Posterior cingulate gyrus (tissue), 11 donors: ENCODE measurements at regions not wholly inside any gene's neighbourhood (a gene's known extent, or its start where the extent isn't known, plus 50 kb on each side); places are given as distances from the start of the nearest gene placed in this dataset.

Source experiments
- DNase-seq, 10 donors: peaks; one replicate each; pipeline versions ENCODE4 v3.0.0 to v3.0.0-alpha.2; 2020 to 2021; ENCODE audit warnings: mixed read lengths in 3 of 10
- intact Hi-C: fragments of 100-400 bp; cut with DNase I; formaldehyde crosslinking; loops from one replicate; pipeline ENCODE4 v1.15.1; 2023

DNA sequence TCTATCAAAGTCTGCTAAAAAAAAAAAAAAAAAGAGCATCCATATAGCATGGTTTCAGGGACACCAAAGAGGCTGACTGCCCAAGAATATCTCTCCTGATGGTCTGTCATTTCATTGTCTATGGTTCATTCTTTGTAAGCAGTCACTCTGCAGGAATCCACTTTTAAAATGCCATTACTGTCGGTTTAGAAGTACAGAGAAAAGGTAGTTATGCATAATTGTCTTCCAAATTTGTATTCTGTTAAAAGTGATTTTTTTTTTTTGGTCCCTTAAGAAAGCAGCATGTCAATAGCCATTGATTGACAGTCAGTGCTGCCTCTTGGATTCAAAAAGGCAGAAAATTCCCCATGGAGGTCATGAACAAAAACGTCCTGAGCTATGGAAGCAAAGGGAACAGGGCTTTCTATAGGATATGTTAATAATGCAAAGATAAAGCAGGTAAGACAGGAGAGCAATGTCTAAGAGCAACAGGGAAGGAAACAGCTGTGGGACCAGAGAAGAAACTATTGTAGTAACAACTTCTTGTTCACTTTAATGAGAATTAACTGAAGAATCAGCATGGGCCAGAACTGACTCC is 245.8 kb downstream of the TMX3 start:
- no peak for DNase-seq
- intact Hi-C loops = no loop called here

DNA sequence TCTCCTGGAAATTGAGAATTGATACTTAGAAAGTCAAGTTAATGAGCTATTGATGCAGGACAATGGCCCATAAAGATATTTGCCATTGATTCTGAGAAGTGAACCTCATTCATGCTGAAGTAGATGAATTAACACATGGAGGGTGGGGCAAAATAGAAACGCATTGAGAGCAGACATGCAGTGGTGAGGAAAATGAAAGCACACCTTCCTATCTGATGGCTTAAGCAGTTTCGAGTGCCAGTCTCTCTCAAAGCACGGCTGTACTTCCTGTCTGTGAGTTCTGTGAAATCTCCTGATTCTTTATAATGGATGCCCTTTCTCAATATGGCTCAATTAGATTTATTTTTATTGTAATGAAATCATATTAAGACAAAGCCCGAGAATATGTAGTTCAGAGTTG is 247.0 kb downstream of the TMX3 start:
- intact Hi-C loops = no loop called here
- DNase-seq = no peak

DNA sequence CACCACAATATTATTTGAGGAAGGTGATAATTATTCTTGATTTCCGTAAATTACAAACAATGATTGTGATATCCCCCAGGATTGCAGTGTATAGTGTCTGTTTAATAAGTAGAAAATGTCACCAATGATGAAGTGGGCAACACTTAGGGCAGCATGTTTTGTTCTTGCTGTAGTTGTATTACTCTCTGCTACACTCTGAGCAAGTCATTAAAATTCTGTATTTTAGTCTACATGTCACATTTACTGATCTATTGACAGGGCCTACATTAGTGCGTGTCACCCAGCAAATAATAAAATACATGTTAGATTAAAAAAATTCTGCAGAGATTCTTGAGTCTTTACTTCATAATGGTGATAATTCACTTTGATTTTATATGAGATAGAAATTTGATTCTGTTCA is 247.6 kb downstream of the TMX3 start:
- intact Hi-C loops = no loop called here
- DNase-seq = no peak

DNA sequence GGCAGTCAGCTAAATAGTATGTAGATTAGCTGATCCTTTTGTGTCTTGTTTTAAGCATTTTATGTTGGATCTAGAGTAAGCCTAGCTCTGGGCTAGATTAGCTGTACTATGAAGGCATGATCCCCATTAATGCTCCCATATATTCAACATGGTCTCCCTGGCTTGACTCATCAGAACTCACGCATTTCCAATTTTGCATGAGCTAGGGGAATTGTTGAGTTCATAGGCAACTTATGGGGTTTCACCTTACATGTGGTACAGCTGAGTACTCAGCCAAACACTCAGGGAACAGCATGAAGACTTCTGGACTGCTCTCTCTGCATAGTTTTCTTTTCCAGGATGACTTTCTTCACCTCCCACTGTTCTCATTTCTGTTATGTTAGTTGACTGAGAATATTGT is 248.2 kb downstream of the TMX3 start:
- DNase-seq = no peak
- intact Hi-C loops = no loop called here

DNA sequence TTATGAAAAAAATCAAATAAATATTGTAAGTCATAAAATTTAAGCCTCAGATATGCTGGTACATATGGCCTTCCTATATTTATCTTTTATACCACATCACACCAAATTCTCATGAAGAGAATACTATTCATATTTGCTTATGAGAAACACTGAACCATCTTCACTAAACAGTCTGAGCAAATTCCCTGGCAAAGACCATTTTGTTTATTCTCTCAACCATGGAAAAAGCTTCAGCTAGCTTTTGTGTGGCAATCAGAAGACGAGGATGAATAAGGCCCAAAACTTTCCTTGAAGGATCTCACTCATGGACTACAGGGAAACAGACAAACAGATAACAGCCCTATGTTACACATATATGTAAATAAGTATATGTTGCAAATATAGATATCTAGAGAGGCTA is 252.1 kb downstream of the TMX3 start:
- no peak for DNase-seq

DNA sequence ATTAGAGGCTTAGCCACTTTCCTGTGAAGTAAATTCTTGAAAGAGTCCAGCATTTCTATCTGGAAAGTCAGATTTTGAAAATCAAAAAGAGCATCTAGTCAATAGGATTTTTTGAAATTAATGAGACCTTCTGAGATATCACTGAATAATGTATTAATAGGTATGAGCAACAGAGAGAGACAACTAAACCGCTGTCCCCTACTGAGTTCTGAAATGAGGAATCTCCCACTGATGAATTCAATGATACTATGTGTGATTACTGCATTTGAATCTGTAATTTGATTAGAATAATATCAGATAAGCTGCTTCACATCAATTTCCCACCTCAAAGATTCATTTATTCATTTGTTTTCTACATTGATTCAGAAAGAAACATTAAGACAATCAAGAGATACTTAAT is 252.8 kb downstream of the TMX3 start:
- no peak for DNase-seq
- intact Hi-C loops = no loop called here

More for the DNA sequence above, 252.1 kb downstream of the TMX3 start:
- intact Hi-C loops = no loop called here

DNA sequence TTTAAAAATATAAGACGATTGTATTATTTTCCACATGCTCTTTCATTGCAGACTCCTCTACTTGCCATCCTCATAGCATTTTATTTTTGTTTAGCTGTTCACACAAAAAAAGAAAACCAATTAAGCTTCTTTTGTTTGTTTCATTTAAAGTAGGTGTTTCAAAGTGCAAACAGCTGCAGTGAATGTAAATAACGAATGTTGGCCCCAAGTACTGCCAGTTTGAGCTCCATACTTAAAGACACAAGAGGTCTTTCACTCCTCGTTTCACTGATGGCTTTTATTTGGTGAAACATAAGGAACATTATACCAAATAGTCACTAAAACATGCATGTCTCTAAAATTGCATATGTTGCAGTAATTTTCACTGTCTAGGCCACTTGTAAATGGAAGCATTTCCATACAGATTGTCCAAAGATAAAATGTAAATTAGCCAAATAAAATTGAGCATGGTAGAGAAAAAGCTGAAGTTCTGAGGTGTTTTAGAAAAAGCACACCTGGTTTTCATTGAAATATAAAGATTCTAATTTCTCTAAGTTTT is 253.4 kb downstream of the TMX3 start:
- no peak for DNase-seq
- intact Hi-C loops = no loop called here

DNA sequence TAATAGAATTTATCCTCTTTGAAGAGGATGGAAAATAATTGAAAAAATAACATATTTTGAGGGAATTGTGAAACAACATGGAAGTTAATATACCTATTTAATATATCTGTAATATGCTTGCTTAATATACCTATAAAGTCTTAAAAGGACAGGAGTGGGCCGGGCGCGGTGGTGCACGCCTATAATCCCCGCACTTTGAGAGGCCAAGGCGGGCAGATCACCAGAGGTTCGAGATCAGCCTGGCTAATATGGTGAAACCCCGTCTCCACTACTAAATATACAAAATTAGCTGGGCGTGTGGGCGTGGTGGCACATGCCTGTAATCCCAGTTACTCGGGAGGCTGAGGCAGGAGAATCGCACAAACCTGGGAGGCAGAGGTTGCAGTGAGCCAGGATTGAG is 254.9 kb downstream of the TMX3 start:
- peak in 2 of 10 donors; percentile 51 to 54 for DNase-seq
- intact Hi-C loops = no loop called here

DNA sequence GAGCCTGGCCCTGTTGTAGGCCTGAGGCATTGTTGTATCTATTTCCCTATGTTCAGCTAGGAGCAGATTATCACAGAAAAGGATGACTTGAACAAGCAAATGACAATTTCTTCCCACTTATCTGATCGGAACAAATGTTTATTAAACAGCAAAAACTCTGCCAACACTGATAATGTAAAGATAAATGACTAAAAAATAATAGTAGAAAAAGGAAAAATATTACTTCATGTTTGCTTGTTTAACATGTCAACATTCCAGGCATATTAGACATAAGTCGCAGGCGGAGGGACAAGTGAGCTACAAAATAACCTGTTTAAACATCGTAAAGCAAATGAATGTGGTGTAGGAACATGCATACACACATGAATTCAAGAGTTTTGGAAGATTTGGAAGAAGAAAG is 257.9 kb downstream of the TMX3 start:
- intact Hi-C loops = no loop called here

DNA sequence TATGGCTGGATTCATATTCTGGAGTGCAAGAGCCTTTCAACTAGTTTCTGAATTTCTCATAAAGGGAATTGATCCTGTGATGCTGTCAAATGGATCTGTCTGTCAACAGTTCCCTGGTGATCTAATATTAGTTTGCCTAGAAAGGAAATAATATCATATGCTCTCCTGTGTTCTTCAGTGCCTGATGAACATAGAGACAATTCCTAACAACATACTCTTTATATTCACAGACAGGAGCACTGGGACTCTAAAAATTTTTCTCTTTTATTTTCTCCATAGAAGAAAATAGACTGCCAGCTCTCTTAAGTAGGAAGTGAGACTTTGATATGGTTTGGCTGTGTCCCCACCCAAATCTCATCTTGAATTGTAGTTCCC is 259.7 kb downstream of the TMX3 start:
- intact Hi-C loops = no loop called here
- no peak for DNase-seq

More for the DNA sequence above, 257.9 kb downstream of the TMX3 start:
- DNase-seq = no peak

DNA sequence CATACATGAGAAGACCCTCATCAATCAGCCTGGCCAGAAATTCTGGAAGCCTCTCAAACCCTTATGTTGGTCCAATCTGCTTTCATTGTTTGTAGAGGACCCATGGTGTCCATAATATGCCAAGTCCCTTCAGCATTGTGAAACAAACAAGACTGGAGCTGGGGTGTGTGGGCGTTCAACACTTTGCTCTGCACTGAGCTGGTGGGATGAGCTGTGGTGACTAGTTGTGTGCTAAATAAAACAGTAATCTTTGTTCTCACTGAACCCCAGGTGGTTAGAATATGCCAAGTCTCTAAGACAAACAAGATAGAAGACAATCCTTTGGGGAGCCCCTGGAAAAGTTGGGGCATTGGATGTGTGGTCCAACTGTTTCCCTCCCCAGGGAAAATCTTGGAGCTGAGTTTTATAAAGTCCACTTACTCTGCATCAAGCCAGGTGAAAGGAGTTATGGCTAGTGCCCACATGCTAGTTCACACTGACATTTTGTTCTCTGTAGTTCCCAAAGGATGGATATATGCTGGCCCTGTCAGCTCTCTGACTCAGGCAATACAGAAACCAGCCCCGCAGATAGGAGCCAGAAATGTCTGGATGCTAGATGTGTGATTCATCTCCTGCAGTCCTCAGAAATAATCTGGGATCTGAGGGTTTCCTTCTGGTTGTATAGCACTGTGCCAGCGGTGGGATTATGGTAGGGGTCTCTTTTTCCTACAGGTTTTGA is 260.2 kb downstream of the TMX3 start:
- DNase-seq = peak in 4 of 10 donors; percentile 13 to 77 (median 40)
- intact Hi-C loops = no loop called here

DNA sequence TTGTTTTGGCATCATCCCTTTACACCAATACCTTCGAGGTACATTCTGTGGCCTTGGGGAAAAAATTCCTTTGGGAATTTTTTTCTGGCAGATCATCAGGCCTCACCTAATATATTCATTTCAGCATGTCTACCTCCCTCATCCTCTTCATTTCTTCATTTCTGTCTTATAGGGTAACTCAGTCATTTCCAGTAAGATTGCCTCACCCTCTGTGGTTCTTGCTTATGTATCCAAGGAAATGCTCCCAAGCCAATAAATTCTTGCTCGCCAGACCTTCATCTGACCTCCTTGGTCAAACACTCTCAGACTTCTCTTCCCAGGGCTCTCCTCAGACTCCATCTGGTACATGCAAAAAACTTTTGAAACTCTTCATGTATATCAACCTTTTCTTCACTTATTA is 265.6 kb downstream of the TMX3 start:
- intact Hi-C loops = no loop called here
- no peak for DNase-seq

DNA sequence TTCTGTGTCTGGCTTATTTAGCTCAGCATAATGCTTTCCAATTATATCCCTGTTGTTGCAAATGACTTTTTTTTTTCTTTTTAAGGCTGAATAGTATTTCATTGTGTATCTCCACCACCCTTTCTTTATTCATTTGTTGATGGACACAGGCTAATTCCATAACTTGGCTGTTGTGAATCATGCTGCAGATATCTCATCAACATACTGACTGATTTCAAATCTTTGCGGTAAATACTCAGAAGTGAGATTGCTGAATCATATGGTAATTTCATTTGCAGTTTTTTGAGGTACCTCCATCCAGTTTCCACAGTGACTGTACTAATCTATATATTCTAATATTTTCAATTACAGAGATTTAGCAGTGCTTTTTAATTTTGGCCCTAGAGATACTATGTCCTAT is 266.2 kb downstream of the TMX3 start:
- intact Hi-C loops = no loop called here
- DNase-seq = no peak

DNA sequence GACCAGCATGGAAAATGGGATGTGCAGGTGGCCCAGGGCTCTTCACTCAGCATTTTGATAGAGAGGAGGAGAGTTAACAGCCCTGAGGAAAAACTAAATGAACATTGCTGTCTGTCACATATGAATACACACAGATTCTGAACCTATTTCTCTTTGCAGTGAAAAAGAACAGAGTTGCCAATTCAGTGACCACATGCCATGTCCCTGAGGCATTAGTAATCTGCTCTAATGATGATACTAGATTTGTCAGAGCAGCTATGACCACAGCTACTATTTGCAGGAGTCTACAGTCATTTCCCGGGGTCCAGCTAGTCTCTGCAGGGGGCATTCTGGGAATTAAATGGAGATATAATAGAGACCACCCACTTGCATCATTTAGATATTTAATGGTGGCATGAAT is 267.6 kb downstream of the TMX3 start:
- DNase-seq = no peak
- intact Hi-C loops = no loop called here

DNA sequence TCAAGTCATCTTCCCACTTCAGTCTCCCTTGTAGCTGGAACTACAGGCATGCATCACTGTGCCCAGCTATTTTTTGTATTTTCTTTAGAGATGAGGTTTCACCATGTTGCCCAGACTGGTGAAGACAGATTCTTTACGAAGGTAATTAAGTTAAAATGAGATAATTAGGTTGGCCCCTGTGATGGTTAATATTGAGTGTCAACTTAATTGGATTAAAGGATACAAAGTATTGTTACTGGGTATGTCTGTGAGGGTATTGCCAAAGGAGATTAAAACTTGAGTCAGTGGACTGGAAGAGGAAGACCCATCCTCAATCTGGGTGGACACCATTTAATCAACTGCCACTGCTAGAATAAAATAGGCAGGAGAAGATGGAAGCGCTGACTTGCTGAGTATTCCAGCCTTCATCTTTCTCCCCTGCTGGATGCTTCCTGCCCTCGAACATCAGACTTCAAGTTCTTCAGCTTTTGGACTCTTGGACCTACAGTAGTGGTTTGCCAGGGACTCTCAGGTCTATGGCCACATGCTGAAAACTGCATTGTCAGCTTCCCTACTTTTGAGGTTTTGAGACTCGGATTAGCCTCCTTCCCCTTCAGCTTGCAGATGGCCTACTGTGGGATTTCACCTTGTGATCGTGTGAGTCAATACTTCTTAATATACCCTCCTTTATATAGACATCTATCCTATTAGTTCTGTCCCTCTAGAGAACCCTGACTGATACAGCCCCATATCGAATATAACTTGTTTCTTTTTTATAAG is 269.1 kb downstream of the TMX3 start:
- intact Hi-C loops = no loop called here
- DNase-seq = no peak

DNA sequence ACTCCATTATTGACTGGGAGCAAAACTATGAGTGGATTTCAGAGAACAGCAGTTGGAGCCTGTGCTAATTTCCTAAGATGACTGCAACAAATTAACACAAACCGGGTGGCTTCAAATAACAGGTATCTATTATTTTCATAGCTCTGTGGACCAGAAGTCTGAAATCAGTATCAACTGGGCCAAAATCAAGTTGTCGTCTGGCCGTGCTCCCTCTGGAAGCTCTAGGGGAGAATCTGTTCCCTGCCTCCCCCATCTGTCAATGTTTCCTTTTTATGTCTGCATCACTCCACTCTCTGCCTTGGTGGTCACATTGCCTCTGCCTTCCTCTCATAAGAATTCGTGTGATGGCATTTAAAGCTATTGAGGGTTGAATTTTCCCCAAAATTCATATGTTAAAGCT is 269.8 kb downstream of the TMX3 start:
- intact Hi-C loops = no loop called here
- DNase-seq = no peak

DNA sequence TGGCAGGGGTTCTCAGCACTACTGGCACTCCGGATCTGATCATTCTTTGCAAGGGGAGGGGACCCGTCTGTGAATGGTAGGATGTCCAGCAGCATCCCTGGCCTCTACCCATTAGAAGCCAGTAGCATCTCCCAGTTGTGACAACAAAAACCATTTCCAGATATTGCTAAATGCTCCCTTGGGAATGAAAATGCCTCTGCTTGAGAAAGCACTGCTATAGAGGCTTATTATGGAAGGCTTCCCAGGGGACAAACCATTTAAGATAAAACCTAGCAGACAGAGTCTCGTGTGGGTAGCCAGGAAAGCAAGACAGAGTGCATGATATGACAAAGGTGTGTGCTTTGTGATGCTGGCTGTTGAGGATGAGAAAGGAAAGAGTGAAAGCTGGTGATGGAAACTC is 273.7 kb downstream of the TMX3 start:
- no peak for DNase-seq
- intact Hi-C loops = no loop called here

DNA sequence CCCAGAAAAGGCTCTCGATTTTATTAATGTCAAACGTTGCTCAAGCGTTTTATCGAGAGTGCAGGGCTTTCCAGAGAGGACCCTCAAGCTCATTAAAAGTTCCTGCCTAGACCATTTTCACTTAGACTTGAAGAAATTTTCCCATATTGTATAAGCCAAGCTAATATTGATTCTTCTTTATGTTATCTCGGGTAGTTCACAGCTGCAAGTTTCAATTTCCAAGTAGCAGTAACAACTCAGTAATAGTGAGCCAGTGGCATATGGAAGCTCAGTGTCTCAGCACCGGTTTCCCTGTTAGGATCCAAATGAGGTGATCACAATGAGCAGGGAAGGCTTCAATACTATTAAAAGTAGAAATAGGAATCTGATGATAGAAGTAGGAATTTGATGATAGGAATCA is 274.5 kb downstream of the TMX3 start:
- no peak for DNase-seq
- intact Hi-C loops = no loop called here

DNA sequence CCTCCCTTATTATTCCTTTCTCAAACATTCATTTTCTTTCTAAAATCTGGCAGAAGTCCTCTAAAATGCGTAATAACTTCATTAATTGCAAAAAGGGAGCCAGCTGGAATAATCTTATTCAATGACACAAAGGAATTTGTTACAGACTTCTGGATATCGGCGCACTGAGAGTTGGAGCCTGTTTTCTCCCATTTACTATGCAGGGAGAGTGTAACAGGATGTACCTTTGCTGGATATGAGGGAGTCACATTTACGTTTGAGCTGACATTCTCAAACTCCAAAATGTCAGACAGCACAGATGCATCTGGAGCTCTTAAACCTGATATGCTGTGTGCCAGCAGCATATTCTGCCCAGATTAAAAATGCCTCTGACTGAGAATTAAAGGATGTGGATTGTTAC is 275.3 kb downstream of the TMX3 start:
- intact Hi-C loops = no loop called here
- DNase-seq = no peak

DNA sequence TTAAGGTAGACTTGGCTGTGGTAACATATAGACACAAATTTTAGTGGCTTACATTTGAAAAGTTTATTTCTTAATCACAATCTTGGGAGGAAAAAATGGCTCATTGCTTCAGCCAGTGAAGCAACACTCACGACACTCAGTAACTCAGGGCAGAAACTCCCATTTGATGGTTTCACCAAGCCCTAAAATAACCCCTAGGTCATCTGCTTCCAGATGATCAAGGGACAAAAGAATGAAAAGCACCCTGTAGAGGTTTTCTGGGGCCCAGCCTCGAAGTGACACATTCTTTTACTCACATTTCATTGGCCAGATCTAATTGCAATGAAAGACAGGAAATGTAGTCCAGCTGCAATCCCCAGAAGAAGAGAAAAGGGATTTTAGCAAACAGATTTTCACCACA is 275.9 kb downstream of the TMX3 start:
- DNase-seq = no peak
- intact Hi-C loops = no loop called here

DNA sequence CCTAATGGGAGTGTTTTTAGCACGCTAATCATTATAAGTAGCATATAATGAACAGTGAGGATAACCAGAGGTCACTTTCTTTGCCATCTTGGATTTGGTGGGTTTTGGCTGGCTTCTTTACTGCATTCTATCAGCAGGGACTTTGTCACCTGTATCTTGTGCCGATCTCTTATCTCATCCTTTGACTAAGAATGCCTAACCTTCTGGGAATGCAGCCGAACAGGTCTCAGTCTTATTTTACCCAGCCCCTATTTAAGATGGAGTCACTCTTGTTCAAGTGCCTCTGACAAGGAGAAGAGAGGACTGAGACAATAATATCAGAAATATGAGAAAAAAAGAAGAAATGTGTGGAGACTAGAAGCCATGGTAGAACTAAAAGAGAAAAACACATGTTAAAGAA is 276.4 kb downstream of the TMX3 start:
- no peak for DNase-seq
- intact Hi-C loops = no loop called here

DNA sequence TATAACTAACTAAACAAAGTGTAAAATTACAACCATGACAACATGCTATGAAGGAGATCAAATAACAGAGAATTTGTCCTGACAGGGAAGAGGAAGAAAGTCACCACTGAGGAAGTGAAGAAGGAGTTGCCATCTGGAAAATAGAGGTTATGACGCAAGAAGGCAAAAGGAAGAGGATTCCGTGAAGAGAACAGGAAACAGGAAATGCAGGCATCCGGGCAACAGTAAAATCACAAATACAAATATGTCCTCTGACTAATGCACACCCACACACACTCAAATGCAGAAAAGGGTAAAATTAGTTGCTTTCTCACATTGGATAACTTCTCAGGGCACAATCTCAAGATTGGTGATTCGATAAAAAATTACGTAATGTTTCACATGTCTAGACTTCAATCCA is 278.4 kb downstream of the TMX3 start:
- DNase-seq = no peak
- intact Hi-C loops = no loop called here
